HL-60 (cell line): ENCODE measurements at regions not wholly inside any gene's neighbourhood (a gene's known extent, or its start where the extent isn't known, plus 50 kb on each side); places are given as distances from the start of the nearest gene placed in this dataset.

Experiments
- CTCF ChIP-seq: IDR thresholded peaks from one replicate; pipeline ENCODE4 v1.5.1; 2011; ENCODE audit warnings: low read length, control low read depth, inconsistent platforms; ENCODE audit not compliant: insufficient read depth
- REST ChIP-seq: IDR thresholded peaks from 2 replicates; pipeline ENCODE4 v1.6.1; 2012; ENCODE audit warnings: low read depth; ENCODE audit not compliant: insufficient replicate concordance

GRCh38 chr9:7983490-7983889 lies 183.9 kb upstream of the DMAC1 start:
- no peak for TF ChIP-seq CTCF
- TF ChIP-seq REST, result no peak
